DMS53 (cell line): ENCODE measurements at regions not wholly inside any gene's neighbourhood (a gene's known extent, or its start where the extent isn't known, plus 50 kb on each side); places are given as distances from the start of the nearest gene placed in this dataset.

ENCODE experiments used
- DNase-seq: peaks from one replicate; lab custom pipeline; 2025; lab: John Stamatoyannopoulos, UW

DNA sequence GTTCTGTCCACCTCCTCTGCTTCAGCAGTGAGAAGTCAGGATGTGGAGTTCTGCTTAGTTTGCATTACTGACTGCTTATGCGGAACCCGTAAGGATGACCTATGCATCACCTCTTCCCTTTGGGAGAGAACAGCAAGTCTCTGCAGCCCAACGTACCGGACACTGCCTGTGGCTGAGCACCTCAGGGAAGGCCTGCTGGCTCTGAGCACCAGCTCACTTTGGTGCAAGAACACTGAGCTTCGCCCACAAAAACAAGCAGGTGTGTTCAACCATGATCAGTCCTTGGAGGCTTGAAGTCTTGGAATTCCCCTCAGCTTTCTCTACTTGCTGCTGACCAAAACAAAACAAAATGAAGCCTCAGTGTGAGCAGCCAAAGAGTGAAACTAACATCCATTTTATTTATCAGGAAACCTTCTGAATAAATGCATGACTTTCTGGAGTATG is 52.7 kb upstream of the NCK2 start:
- no peak for DNase-seq

DNA sequence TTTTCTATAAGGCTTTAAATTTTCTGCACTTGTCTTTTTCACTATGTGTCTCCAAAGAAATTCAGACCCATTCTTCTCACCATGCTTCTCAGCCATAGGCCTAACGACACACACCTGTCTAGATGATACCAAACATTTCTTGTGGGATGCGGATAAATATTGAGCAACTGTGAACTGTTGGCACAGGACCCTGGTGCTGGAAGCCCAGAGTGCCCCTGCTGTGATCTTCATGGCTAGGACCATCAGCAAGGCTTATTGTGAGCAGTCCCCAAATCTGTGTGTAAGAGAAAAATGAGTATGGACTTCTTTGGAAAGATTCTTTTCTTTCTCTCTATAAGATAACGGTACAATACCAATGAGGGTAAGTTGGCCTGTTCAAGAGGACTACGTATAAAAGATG is 54.1 kb upstream of the NCK2 start:
- no peak for DNase-seq

DNA sequence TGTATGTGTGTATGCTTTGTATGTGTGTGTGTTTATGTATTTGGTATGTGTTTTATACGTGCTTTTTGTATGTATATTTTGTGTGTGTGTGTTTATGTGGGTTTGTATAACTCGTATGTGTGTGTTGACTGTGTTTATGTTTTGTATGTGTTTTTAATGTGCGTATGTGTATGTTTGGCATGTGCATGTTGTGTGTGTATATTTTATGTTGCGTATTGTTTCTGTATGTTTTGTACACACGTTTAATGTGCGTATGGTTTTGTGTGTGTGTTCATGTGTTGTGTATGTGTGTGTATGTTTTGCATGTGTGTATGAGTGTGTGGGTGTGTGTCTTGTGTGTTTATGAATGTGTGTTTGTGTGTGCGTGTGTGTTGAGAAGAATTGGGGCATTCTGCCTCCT is 55.2 kb upstream of the NCK2 start:
- DNase-seq, result no peak

DNA sequence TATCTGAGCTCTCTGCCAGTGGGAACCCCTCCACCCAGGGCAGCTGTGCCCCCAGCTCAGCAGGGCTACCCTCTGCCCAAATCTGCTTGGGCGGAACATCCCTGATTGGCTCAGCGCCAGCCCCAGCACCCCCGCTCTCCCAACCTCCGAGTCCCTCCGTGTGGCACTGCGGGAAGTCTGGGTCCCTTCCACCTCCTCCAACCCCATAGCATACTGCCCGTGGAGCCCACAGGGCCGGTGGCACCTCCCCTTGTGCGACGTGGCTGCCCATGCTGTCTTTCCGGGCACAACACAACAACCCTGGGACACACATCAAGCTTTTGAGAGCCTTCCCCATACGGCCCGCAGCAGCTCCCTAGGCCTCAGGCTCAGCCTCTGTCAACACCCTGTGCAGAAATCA is 55.8 kb upstream of the NCK2 start:
- DNase-seq, result no peak

DNA sequence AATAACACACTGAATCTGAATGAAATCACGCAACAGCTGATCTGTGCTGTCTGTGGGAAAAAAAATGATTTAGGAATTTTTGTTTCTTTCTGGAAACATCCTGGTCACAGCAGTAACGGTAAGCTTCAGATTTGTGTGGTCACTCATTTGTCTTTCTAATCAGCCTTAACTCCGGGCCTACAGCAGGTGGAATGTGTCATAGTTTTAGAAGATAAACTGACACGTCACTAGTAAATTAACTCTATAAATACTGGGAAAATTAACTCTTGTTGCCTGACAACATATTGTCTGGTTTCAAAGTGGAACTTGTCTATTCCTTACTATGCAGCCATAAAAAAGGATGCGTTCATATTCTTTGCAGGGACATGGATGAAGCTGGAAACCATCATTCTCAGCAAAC is 58.1 kb upstream of the NCK2 start:
- no peak for DNase-seq

DNA sequence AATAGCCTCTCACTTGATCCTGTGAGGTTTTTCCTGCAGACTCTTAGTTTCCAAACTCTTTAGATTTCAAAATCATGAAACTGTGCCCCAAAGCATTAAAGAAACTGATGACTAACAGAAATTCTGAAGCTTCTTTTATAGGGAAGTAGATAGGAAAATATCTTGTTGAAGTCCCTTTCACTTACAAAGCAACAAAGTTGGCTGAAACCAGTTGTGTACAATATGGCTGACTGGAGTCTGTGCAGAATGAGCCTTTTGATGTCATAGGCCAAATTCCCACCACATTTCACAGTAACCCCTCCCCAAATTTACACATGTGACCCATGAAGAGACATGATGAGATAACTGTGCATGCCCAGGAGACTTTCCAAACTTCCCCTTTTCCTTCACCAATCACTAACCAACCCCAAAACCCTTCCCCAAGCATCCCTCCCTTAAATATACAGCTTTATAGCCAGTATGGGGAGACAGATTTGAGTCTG is 61.7 kb upstream of the NCK2 start:
- DNase-seq, result no peak

DNA sequence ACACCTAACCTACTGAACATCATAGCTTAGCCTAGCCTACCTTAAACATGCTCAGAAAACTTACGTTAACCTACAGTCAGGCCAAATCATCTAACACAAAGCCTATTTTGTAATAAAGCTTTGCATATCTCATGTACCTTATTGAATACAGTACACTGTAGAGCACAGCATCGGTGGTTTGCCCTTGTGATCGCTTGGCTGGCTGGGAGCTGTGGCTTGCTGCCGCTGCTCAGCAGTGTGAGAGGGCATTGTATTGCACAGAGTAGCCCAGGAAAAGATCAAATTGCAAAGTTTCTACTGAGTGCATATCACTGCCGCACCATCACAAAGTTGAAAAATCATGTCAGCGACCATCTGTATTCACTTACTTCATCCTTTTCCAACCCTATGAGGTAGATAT is 62.3 kb upstream of the NCK2 start:
- no peak for DNase-seq

DNA sequence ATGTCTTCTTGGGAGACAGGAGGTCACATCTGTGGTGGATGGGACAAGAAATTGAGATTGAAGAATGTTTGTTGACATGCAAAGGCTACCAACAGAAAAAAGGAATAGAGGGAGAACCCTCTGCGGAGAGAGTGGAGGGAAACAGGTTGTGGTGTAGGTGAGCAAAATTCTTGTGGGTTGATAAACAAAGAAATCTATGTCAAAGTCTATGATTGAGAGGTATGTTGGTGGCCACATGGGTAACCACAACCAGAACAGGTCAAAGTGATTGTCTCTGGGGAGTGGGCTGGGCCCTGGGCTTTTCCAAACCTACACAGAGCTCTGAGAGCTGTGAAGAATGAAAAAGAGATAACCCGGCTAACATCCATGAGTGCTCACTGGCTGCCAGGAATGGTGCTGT is 62.8 kb upstream of the NCK2 start:
- no peak for DNase-seq

DNA sequence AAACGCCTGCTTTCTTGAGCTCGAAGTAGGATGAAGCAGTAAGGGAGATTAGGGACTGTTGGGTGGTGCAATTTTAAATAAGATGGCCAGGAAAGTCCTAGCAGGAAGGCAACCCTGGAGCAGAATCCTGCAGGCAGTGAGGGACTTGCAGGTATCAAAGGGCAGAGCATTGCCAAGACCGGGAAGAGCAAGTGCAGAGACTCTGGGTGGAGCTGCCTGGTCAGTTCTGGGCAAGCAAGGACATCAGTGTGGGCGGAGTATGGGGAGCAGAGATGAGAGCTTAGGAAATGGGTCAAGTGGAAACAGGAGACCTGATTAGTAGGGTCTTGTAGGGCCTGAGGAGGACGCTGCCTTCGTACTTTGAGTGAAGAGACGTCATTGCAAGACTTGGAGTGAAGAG is 64.4 kb upstream of the NCK2 start:
- no peak for DNase-seq

DNA sequence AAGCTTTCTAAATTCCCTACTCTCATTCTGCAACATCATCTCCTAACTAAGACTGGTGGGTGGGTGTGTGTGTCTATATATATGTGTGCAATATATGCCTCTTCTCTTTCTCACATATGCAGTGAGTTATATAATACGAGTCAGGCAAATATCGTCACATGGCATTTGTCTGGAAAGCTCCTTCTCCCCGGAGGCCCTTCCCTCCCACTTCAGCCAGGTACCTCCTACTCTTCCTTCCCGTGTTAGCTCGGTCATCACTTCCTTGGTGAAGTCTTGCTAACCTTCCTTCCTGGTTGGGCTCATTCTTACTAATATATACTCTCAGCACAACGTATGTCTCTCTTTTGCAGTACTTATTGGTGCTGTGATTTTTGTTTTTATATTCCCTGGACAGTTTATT is 66.4 kb upstream of the NCK2 start:
- no peak for DNase-seq

DNA sequence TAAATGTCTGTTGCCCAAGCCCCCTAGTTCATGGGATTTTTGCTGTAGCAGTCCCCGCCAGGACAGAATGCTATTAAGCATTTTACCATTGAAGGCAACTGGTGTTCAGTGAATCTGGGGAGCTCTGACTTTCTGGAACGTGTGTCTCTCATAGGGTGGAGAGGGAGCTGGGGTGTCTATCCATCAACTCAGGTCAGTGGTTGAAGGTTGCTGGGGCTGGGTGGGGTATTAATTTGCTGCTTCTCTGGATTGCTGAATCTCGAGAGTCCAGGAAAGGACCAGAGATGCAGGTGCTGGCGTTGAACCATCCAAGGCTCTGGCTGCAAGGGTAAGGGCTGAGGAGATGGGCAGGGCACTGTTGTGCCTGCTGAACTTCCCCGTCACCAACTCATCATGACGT is 66.8 kb upstream of the NCK2 start:
- DNase-seq, result no peak

DNA sequence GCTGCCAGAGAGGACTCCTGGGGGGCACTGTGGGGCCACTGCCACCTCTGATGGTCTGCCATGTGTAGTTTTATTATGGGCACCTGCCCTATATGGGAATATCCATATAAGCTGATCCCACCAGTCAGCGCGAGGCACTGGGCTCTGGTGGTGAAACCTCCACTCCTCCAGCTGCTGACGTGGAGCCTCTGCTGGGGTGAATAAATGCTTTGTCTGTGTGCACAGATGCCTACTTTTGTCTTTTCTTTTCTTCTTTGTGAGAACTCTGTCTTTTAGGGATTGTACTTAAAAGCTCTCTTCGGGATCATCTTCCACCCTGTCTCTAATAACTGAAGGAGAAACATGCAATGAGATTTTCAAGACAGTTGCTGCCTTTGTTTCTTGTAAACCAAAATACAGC is 68.9 kb upstream of the NCK2 start:
- no peak for DNase-seq

DNA sequence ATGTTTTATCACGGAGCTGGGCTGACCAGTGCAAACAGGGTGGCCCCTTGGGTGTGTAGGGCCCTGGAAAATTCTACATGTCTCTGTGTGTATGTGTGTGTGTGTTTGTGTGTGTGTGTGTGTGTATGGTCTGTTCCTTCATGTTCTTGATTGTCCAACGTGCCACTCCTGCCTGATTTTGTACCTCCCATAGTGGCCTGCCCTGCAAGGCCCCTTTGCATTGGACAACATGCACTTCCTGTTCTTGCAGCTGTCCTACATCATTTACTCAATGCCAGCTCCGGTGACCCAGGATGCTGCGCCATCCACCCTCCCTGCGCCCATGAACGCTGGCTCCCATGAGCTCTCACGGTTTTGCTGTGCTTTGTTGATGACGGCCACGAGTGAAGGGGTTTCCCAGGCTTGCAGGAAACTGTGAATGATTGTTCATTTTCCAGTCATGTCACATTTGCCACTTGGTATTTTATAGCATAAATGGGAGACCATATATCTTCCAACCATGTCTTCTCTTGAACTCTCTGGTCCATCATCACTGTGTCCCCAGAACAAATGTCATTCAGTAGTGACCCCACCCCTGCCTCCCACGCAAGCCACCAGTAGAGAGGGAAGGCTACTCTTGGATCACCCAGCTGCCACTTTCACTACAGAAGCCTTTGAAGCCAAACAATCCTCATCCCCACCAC is 69.7 kb upstream of the NCK2 start:
- DNase-seq, result no peak

DNA sequence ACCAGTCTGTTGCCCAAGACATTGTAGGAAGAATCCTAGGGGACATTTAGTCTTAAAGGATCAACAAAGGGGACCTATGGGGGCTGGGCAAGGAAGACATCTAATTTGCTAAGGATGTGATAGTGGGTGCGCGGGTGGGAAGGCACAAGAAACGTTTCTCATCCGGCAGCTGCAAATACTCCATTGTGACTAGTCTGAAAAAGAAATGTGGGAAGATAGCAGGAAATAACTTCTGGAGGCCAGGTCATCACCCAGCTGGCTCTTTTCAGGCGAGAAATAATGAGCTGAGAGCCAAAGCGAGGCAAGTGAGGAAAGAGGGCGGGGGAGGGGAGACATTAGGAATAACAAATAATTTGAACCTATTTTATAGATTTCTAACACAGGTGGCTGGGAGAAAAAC is 70.3 kb upstream of the NCK2 start:
- no peak for DNase-seq

DNA sequence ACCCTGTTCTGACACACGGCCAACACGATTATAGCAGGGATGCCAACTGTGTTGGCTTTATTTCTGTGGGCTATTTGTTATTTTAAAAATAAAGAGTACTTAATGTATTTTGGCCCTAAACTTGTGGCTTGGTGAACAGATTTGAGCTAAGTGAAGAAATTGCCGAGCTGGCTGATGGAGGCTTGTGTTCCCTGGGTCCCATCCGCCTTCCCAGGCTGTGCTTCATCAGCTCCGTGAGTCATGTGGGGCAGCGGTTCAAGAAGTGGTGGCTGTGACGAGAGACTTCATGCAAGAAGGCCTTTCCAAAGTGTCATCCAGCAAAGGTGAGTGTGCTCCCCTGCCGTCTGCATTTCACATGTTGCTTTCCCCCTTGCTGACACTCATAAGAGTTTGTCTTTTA is 73.6 kb upstream of the NCK2 start:
- no peak for DNase-seq

DNA sequence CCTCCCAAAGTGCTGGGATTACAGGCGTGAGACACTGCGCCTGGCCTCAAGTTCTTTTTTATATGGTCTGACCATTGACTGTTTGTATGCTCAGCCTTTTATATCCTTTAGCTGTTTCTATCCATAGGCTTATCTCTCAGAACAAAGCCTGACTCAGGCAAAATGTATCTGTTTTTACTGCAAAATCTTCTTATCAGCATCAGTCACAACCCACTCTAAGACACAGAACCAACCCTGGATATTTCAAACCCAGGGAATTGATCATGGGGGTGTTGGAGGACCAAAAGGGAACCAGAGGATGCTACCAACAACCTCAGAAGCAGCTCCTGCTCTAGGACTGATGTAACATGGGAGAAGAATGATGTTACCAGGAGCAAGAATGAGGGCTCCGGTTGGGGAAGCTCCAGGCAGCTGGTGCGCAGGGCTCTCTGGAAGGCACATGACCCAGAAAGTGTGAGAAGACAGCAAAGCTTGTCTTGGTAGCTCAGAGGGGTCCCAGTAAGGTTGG is 75.3 kb upstream of the NCK2 start:
- no peak for DNase-seq

DNA sequence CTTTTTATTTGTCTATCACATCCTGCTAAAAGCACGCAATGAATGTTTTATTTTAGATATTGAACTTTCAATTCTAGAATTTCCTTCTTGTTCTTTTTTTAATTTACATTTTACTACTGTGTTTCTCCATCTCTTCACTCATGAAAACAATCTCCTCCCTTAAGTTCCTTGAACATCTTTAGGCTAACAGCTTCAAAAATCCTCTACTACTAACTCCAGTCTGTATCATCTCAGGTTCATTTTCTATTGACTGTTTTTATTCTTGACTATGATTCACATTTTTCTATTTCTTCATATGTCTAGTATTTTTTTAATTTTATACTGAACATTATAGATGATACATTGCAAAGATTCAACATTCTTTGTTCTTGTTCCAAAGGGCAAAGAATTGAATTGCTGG is 79.2 kb upstream of the NCK2 start:
- DNase-seq, result no peak

DNA sequence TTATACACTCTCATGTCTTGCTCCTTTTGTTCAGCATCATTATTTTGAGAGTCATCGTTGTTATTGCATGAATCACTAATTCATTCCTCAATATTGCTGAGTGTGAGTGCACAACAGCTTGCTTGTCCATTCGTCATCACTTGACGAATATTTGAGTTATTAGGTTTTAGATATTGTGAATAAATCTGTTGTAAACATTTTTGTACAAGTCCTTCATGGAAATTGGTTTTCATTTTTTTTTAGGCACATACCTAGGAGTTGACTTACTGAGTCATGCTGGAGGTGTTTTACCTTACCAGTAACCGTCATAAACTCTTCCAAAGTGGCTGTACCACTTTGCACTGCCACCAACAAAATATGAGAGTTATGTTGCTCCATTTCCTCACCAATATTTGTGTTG is 84.2 kb upstream of the NCK2 start:
- peak; percentile 32 for DNase-seq

DNA sequence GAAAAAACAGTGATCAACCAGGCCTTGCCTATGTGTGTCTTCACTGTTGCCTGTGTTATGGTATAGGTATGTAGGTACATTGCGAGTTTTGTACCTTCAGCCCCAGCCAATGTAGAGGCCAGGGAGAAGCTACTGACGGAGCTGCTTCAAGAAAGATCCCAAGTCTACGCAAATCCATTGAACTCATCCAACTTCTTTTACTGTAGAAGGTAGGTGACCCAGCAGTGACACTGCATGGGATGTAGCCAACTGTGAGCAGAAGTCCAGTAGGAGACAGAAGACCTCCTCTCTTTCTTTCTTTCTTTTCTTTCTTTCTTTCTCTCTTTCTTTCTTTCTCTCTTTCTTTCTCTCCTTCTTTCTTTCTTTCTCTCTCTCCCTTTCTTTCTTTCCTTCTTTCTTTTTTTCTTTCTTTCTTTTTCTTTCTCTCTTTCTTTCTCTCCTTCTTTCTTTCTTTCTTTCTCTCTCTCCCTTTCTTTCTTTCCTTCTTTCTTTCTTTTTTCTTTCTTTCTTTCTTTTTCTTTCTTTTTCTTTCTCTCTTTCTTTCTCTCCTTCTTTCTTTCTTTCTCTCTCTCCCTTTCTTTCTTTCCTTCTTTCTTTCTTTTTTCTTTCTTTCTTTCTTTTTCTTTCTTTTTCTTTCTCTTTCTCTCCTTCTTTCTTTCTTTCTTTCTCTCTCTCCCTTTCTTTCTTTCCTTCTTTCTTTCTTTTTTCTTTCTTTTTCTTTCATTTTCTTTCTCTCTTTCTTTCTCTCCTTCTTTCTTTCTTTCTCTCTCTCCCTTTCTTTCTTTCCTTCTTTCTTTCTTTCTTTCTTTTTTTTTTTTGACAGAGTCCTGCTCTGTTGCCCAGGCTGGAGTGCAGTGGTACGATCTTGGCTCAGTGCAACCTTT is 88.7 kb upstream of the NCK2 start:
- peak; percentile 32 for DNase-seq

DNA sequence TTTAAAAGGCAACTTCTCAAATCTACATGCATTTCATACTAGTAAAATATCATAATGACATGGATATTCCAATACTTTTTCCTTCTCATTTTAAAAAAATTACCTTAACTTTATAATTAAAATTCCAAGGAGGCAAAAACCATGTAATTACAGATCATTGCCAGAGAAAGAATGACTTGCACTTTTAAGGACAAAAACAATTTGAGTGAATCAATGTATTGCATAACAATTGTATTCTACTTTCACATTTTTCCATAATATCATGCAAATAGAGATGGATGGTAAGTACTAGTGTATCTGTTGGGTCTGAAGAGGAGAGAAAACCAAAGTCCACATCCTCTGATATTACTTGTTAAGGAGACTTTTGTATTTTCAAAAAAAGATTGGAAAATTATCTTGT is 89.5 kb upstream of the NCK2 start:
- no peak for DNase-seq

DNA sequence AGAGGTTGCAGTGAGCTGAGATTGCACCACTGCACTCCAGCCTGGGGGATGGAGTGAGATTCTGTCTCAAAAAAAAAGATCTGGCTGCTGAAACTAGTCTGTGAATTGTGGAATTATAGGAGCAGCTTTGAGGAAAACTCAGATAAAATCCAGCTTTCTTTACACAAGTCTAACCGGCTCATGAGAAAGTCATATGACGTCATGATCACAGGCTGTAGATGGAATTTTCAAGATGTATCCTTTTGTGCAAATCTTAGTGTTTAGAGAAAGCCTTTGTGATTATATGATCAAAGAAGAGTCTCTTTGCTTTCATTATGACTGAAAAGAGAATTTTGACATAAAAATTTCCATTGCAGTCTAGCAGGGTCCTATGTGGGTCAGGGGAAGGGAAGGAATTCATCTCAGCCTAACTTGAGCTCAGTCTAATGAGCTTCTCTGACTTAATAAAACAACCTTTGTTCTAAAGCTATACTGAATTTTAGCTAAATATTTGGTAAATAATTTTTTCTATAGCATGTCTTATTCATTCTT is 90.2 kb upstream of the NCK2 start:
- DNase-seq, result no peak

DNA sequence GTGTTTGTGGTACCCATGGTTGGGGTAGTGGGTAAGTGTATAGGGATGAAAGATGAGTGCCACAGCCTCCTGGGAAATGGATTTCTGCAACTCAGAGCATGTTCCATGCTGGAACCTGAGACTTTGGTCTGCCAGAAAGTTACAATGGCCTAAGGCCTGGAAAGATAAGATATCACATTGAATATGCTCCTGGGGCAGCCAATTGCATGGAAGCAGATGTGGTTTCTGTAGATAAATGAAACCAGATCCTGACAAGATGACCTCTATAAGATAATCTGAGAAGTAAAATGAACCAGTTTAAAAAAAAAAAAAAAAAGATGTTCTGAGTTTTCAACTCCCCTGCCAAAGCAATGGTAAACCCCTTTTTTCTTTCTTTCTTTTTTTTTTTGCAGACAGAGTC is 91.4 kb upstream of the NCK2 start:
- no peak for DNase-seq
